ENCODE measurements at regions not wholly inside any gene's neighbourhood (a gene's known extent, or its start where the extent isn't known, plus 50 kb on each side); places are given as distances from the start of the nearest gene placed in this dataset.

- H3K4me2 ChIP-seq (ENCODE audit: low read length): no peak overlapping the region
- no peak overlapping the region for H3K9ac ChIP-seq (ENCODE audit: low read length)
- H3K27ac ChIP-seq (ENCODE audit: low read depth, low read length): no peak overlapping the region
- H3K79me2 ChIP-seq (ENCODE audit: control insufficient read depth, insufficient read depth, low read length): no peaks in the 10 kb centered on the region
- no CpG with 5 or more reads among the region's 2 CpGs for whole genome bisulfite sequencing (ENCODE audit: extremely low coverage, insufficient coverage, low lambda C conversion rate)
- no peak overlapping the region for H3K23ac ChIP-seq (ENCODE audit: low read length)
- H3K27me3 ChIP-seq (ENCODE audit: insufficient read depth, low read length, poor library complexity): no peaks in the 10 kb centered on the region
- DNase-seq: peak; percentile 20
- no peak overlapping the region for H3K56ac ChIP-seq (ENCODE audit: low read length)
- no peak overlapping the region for H3K18ac ChIP-seq (ENCODE audit: low read length)
- H3K4me1 ChIP-seq (ENCODE audit: control insufficient read depth, low read depth, low read length): no peaks in the 10 kb centered on the region
- H2BK15ac ChIP-seq (replicated peaks; ENCODE audit: low read depth): no peak overlapping the region
- H2BK120ac ChIP-seq (ENCODE audit: low read depth, low read length): no peak overlapping the region
- no peaks in the 10 kb centered on the region for H3K79me1 ChIP-seq (ENCODE audit: low read length)
- H3K4ac ChIP-seq (ENCODE audit: low read depth, low read length): no peak overlapping the region
- no peak overlapping the region for H3K4me3 ChIP-seq (ENCODE audit: low read length)
- no peak overlapping the region for H4K8ac ChIP-seq (ENCODE audit: low read depth, low read length)
- no peak overlapping the region for H2AK5ac ChIP-seq (ENCODE audit: low read length)
- no peak overlapping the region for H2BK5ac ChIP-seq (ENCODE audit: low read length)
- H3K36me3 ChIP-seq (ENCODE audit: control insufficient read depth, insufficient read depth, low read length): no peaks in the 10 kb centered on the region
- no peak overlapping the region for H4K5ac ChIP-seq (ENCODE audit: low read length)
Observed at GRCh38 chr10:65355141-65355680, 1570.6 kb upstream of the LRRTM3 start.

GRCh38 chr10:65358565-65358964, 1567.3 kb upstream of the LRRTM3 start:
- no peaks in the 10 kb centered on the region for H3K27me3 ChIP-seq (ENCODE audit: insufficient read depth, low read length, poor library complexity)
- peak; percentile 65 for DNase-seq
- H2AK5ac ChIP-seq (ENCODE audit: low read length): no peak overlapping the region
- no peaks in the 10 kb centered on the region for H3K79me1 ChIP-seq (ENCODE audit: low read length)
- H3K18ac ChIP-seq (ENCODE audit: low read length): no peak overlapping the region
- no peak overlapping the region for H3K4me2 ChIP-seq (ENCODE audit: low read length)
- H3K9ac ChIP-seq (ENCODE audit: low read length): no peak overlapping the region
- H3K4me3 ChIP-seq (ENCODE audit: low read length): no peak overlapping the region
- no peaks in the 10 kb centered on the region for H3K79me2 ChIP-seq (ENCODE audit: control insufficient read depth, insufficient read depth, low read length)
- H4K8ac ChIP-seq (ENCODE audit: low read depth, low read length): no peak overlapping the region
- H3K56ac ChIP-seq (ENCODE audit: low read length): no peak overlapping the region
- no peak overlapping the region for H3K23ac ChIP-seq (ENCODE audit: low read length)
- no peaks in the 10 kb centered on the region for H3K36me3 ChIP-seq (ENCODE audit: control insufficient read depth, insufficient read depth, low read length)
- no peak overlapping the region for H3K4ac ChIP-seq (ENCODE audit: low read depth, low read length)
- H2BK120ac ChIP-seq (ENCODE audit: low read depth, low read length): no peak overlapping the region
- no CpG with 5 or more reads among the region's 1 CpG for WGBS (ENCODE audit: extremely low coverage, insufficient coverage, low lambda C conversion rate)
- no peak overlapping the region for H4K5ac ChIP-seq (ENCODE audit: low read length)
- H3K4me1 ChIP-seq (ENCODE audit: control insufficient read depth, low read depth, low read length): no peaks in the 10 kb centered on the region
- no peak overlapping the region for H3K27ac ChIP-seq (ENCODE audit: low read depth, low read length)
- no peak overlapping the region for H2BK15ac ChIP-seq (replicated peaks; ENCODE audit: low read depth)
- H2BK5ac ChIP-seq (ENCODE audit: low read length): no peak overlapping the region

- WGBS (ENCODE audit: extremely low coverage, insufficient coverage, low lambda C conversion rate): no CpG with 5 or more reads among the region's 2 CpGs
- H3K4me3 ChIP-seq (ENCODE audit: low read length): no peak overlapping the region
- H2BK15ac ChIP-seq (replicated peaks; ENCODE audit: low read depth): no peak overlapping the region
- H3K9ac ChIP-seq (ENCODE audit: low read length): no peak overlapping the region
- no peak overlapping the region for H2AK5ac ChIP-seq (ENCODE audit: low read length)
- H3K4me2 ChIP-seq (ENCODE audit: low read length): no peak overlapping the region
- no peak for DNase-seq
- no peak overlapping the region for H3K27ac ChIP-seq (ENCODE audit: low read depth, low read length)
- H3K4me1 ChIP-seq (ENCODE audit: control insufficient read depth, low read depth, low read length): no peaks in the 10 kb centered on the region
- no peaks in the 10 kb centered on the region for H3K79me2 ChIP-seq (ENCODE audit: control insufficient read depth, insufficient read depth, low read length)
- no peak overlapping the region for H4K5ac ChIP-seq (ENCODE audit: low read length)
- no peak overlapping the region for H3K18ac ChIP-seq (ENCODE audit: low read length)
- no peaks in the 10 kb centered on the region for H3K36me3 ChIP-seq (ENCODE audit: control insufficient read depth, insufficient read depth, low read length)
- no peaks in the 10 kb centered on the region for H3K27me3 ChIP-seq (ENCODE audit: insufficient read depth, low read length, poor library complexity)
- no peak overlapping the region for H2BK5ac ChIP-seq (ENCODE audit: low read length)
- no peak overlapping the region for H4K8ac ChIP-seq (ENCODE audit: low read depth, low read length)
- no peak overlapping the region for H2BK120ac ChIP-seq (ENCODE audit: low read depth, low read length)
- H3K79me1 ChIP-seq (ENCODE audit: low read length): no peaks in the 10 kb centered on the region
- H3K23ac ChIP-seq (ENCODE audit: low read length): no peak overlapping the region
- no peak overlapping the region for H3K56ac ChIP-seq (ENCODE audit: low read length)
- no peak overlapping the region for H3K4ac ChIP-seq (ENCODE audit: low read depth, low read length)
Observed at GRCh38 chr10:65360497-65360896, 1565.3 kb upstream of the LRRTM3 start.

- no peak for DNase-seq
- Histone ChIP-seq H3K4me3 (ENCODE audit: low read length) (no peak overlapping the region), H3K79me1 (ENCODE audit: low read length) (no peaks in the 10 kb centered on the region), H3K23ac (ENCODE audit: low read length) (no peak overlapping the region), H3K79me2 (ENCODE audit: control insufficient read depth, insufficient read depth, low read length) (no peaks in the 10 kb centered on the region), H3K18ac (ENCODE audit: low read length) (no peak overlapping the region), H3K27ac (ENCODE audit: low read depth, low read length) (no peak overlapping the region), H3K36me3 (ENCODE audit: control insufficient read depth, insufficient read depth, low read length) (no peaks in the 10 kb centered on the region), H4K8ac (ENCODE audit: low read depth, low read length) (no peak overlapping the region), H3K27me3 (ENCODE audit: insufficient read depth, low read length, poor library complexity) (no peaks in the 10 kb centered on the region), H3K56ac (ENCODE audit: low read length) (no peak overlapping the region), H2AK5ac (ENCODE audit: low read length) (no peak overlapping the region), H2BK120ac (ENCODE audit: low read depth, low read length) (no peak overlapping the region), H2BK15ac (replicated peaks; ENCODE audit: low read depth) (no peak overlapping the region), H3K4me2 (ENCODE audit: low read length) (no peak overlapping the region), H3K4me1 (ENCODE audit: control insufficient read depth, low read depth, low read length) (no peaks in the 10 kb centered on the region), H2BK5ac (ENCODE audit: low read length) (no peak overlapping the region), H4K5ac (ENCODE audit: low read length) (no peak overlapping the region), H3K4ac (ENCODE audit: low read depth, low read length) (no peak overlapping the region), H3K9ac (ENCODE audit: low read length) (no peak overlapping the region)
- no CpG with 5 or more reads among the region's 1 CpG for WGBS (ENCODE audit: extremely low coverage, insufficient coverage, low lambda C conversion rate)
Observed at GRCh38 chr10:65365878-65366277, 1560.0 kb upstream of the LRRTM3 start.

GRCh38 chr10:65367706-65368105, 1558.1 kb upstream of the LRRTM3 start:
- H4K5ac ChIP-seq (ENCODE audit: low read length): no peak overlapping the region
- H2BK5ac ChIP-seq (ENCODE audit: low read length): no peak overlapping the region
- H2AK5ac ChIP-seq (ENCODE audit: low read length): no peak overlapping the region
- H3K23ac ChIP-seq (ENCODE audit: low read length): no peak overlapping the region
- H3K79me2 ChIP-seq (ENCODE audit: control insufficient read depth, insufficient read depth, low read length): no peaks in the 10 kb centered on the region
- no peaks in the 10 kb centered on the region for H3K36me3 ChIP-seq (ENCODE audit: control insufficient read depth, insufficient read depth, low read length)
- H3K9ac ChIP-seq (ENCODE audit: low read length): no peak overlapping the region
- no peak overlapping the region for H3K18ac ChIP-seq (ENCODE audit: low read length)
- H3K79me1 ChIP-seq (ENCODE audit: low read length): no peaks in the 10 kb centered on the region
- no peak overlapping the region for H3K4ac ChIP-seq (ENCODE audit: low read depth, low read length)
- H3K27me3 ChIP-seq (ENCODE audit: insufficient read depth, low read length, poor library complexity): no peaks in the 10 kb centered on the region
- no peak overlapping the region for H3K27ac ChIP-seq (ENCODE audit: low read depth, low read length)
- H2BK120ac ChIP-seq (ENCODE audit: low read depth, low read length): no peak overlapping the region
- no peak overlapping the region for H4K8ac ChIP-seq (ENCODE audit: low read depth, low read length)
- no peak for DNase-seq
- H3K4me3 ChIP-seq (ENCODE audit: low read length): no peak overlapping the region
- H3K56ac ChIP-seq (ENCODE audit: low read length): no peak overlapping the region
- no peak overlapping the region for H3K4me2 ChIP-seq (ENCODE audit: low read length)
- H3K4me1 ChIP-seq (ENCODE audit: control insufficient read depth, low read depth, low read length): no peaks in the 10 kb centered on the region
- no peak overlapping the region for H2BK15ac ChIP-seq (replicated peaks; ENCODE audit: low read depth)

GRCh38 chr10:65375528-65375927, 1550.3 kb upstream of the LRRTM3 start:
- Histone ChIP-seq H3K4me2 (ENCODE audit: low read length) (no peak overlapping the region), H2BK5ac (ENCODE audit: low read length) (no peak overlapping the region), H2BK15ac (replicated peaks; ENCODE audit: low read depth) (no peak overlapping the region), H3K36me3 (ENCODE audit: control insufficient read depth, insufficient read depth, low read length) (no peaks in the 10 kb centered on the region), H3K4me1 (ENCODE audit: control insufficient read depth, low read depth, low read length) (no peaks in the 10 kb centered on the region), H2AK5ac (ENCODE audit: low read length) (no peak overlapping the region), H4K5ac (ENCODE audit: low read length) (no peak overlapping the region), H3K27ac (ENCODE audit: low read depth, low read length) (no peak overlapping the region), H3K27me3 (ENCODE audit: insufficient read depth, low read length, poor library complexity) (no peaks in the 10 kb centered on the region), H3K23ac (ENCODE audit: low read length) (no peak overlapping the region), H2BK120ac (ENCODE audit: low read depth, low read length) (no peak overlapping the region), H3K9ac (ENCODE audit: low read length) (no peak overlapping the region), H3K4me3 (ENCODE audit: low read length) (no peak overlapping the region), H3K56ac (ENCODE audit: low read length) (no peak overlapping the region), H4K8ac (ENCODE audit: low read depth, low read length) (no peak overlapping the region), H3K4ac (ENCODE audit: low read depth, low read length) (no peak overlapping the region), H3K79me2 (ENCODE audit: control insufficient read depth, insufficient read depth, low read length) (no peaks in the 10 kb centered on the region), H3K79me1 (ENCODE audit: low read length) (no peaks in the 10 kb centered on the region), H3K18ac (ENCODE audit: low read length) (no peak overlapping the region)
- WGBS (ENCODE audit: extremely low coverage, insufficient coverage, low lambda C conversion rate): no CpG with 5 or more reads among the region's 3 CpGs
- DNase-seq: peak; percentile 5

Measured in mesendoderm (in vitro differentiated cells).